CD4-positive, alpha-beta T cell treated with Interleukin-2 at 100 ng/mL for 4 hours (primary cell): ENCODE measurements at regions not wholly inside any gene's neighbourhood (a gene's known extent, or its start where the extent isn't known, plus 50 kb on each side); places are given as distances from the start of the nearest gene placed in this dataset.
"Not testable (repeated sequence)": the region's sequence is repeated elsewhere in the genome, so short reads cannot be mapped to it uniquely, and the experiment has no call there.

Source experiments
- DNase-seq: peaks from one replicate; pipeline ENCODE4 v3.0.0-alpha.2; 2020; ENCODE audit warnings: low spot score

GRCh38 chr20:29296256-29297230 is 1960.9 kb upstream of the DEFB115 start:
- DNase-seq, result no peak

- no peak for DNase-seq
Observed at GRCh38 chr20:29297411-29298270, 1959.8 kb upstream of the DEFB115 start.

- DNase-seq, result no peak
Observed at GRCh38 chr20:29298271-29298590, 1959.2 kb upstream of the DEFB115 start.

GRCh38 chr20:29298759-29299613 is 1958.5 kb upstream of the DEFB115 start:
- no peak for DNase-seq

- DNase-seq, result no peak
Observed at GRCh38 chr20:29299811-29300578, 1957.5 kb upstream of the DEFB115 start.

- no peak for DNase-seq
Observed at GRCh38 chr20:29300579-29301551, 1956.6 kb upstream of the DEFB115 start.

- DNase-seq, result no peak
Observed at GRCh38 chr20:29301624-29302259, 1955.7 kb upstream of the DEFB115 start.

GRCh38 chr20:29302979-29303644 is 1954.4 kb upstream of the DEFB115 start:
- DNase-seq, result no peak

GRCh38 chr20:29306390-29307072 is 1950.9 kb upstream of the DEFB115 start:
- DNase-seq, result peak; percentile 30

- DNase-seq, result not testable (repeated sequence)
Observed at GRCh38 chr20:29307484-29307883, 1950.0 kb upstream of the DEFB115 start.

- not testable (repeated sequence) for DNase-seq
Observed at GRCh38 chr20:29308956-29309355, 1948.5 kb upstream of the DEFB115 start.

GRCh38 chr20:29309481-29309880 is 1948.0 kb upstream of the DEFB115 start:
- not testable (repeated sequence) for DNase-seq

GRCh38 chr20:29311046-29311445 is 1946.4 kb upstream of the DEFB115 start:
- not testable (repeated sequence) for DNase-seq

- DNase-seq, result not testable (repeated sequence)
Observed at GRCh38 chr20:29312679-29313078, 1944.8 kb upstream of the DEFB115 start.

GRCh38 chr20:29313481-29313880 is 1944.0 kb upstream of the DEFB115 start:
- DNase-seq, result no peak

- DNase-seq, result no peak
Observed at GRCh38 chr20:29314294-29314693, 1943.2 kb upstream of the DEFB115 start.

GRCh38 chr20:29318871-29319461 is 1938.5 kb upstream of the DEFB115 start:
- no peak for DNase-seq

GRCh38 chr20:29319725-29320124 is 1937.7 kb upstream of the DEFB115 start:
- no peak for DNase-seq
